ENCODE measurements at regions not wholly inside any gene's neighbourhood (a gene's known extent, or its start where the extent isn't known, plus 50 kb on each side); places are given as distances from the start of the nearest gene placed in this dataset.

DNA sequence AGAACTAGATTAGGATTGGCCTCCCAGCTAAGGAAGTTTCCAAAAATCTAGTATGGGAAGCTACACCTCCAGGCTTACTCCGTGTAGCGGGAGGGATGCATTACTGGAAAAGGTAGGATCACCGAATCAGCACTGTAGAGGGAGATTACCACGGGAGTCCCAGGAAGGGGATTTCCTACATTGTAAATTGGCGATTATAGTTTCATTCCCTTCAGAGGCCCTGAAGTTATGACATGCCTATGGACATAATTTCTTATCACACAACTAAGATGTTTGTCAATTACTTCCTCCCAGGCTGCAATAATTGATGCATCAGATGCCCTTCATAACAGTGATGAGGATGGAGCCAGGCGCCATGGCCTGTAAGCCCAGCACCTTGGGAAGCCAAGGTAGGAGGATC is 71.2 kb upstream of the NR4A3 start:
- Histone ChIP-seq H3K27me3 (ENCODE audit: insufficient read depth, low read length) (no peaks in the 10 kb centered on the region), H3K9me2 (ENCODE audit: low read depth, low read length) (no peaks in the 10 kb centered on the region), H3F3A (ENCODE audit: insufficient read depth, low read length) (no peaks in the 10 kb centered on the region), H3K4me1 (ENCODE audit: insufficient read depth, low read length, severe bottlenecking) (no peaks in the 10 kb centered on the region), H3K4me3 (ENCODE audit: low read depth, low read length, poor library complexity, severe bottlenecking) (no peak overlapping the region), H3K27ac (ENCODE audit: low read depth, low read length, poor library complexity, severe bottlenecking) (no peak overlapping the region), H3K79me2 (ENCODE audit: insufficient read depth, low read length) (no peaks in the 10 kb centered on the region), H3K9ac (ENCODE audit: low read length) (no peak overlapping the region), H2AFZ (ENCODE audit: low read length) (no peak overlapping the region), H3K36me3 (ENCODE audit: insufficient read depth, low read length) (no peaks in the 10 kb centered on the region), H3K4me2 (ENCODE audit: low read length) (no peak overlapping the region), H4K20me1 (ENCODE audit: insufficient read depth, low read length) (no peaks in the 10 kb centered on the region), H3K9me3 (ENCODE audit: low read length) (no peaks in the 10 kb centered on the region)
- TF ChIP-seq, protein P1, sequence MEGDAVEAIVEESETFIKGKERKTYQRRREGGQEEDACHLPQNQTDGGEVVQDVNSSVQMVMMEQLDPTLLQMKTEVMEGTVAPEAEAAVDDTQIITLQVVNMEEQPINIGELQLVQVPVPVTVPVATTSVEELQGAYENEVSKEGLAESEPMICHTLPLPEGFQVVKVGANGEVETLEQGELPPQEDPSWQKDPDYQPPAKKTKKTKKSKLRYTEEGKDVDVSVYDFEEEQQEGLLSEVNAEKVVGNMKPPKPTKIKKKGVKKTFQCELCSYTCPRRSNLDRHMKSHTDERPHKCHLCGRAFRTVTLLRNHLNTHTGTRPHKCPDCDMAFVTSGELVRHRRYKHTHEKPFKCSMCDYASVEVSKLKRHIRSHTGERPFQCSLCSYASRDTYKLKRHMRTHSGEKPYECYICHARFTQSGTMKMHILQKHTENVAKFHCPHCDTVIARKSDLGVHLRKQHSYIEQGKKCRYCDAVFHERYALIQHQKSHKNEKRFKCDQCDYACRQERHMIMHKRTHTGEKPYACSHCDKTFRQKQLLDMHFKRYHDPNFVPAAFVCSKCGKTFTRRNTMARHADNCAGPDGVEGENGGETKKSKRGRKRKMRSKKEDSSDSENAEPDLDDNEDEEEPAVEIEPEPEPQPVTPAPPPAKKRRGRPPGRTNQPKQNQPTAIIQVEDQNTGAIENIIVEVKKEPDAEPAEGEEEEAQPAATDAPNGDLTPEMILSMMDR (IDR thresholded peaks at IDR 0.05; ENCODE audit: low read length), result no peak
- TF ChIP-seq EZH2 (IDR thresholded peaks at IDR 0.05; ENCODE audit: borderline replicate concordance, low read length), result no peak

DNA sequence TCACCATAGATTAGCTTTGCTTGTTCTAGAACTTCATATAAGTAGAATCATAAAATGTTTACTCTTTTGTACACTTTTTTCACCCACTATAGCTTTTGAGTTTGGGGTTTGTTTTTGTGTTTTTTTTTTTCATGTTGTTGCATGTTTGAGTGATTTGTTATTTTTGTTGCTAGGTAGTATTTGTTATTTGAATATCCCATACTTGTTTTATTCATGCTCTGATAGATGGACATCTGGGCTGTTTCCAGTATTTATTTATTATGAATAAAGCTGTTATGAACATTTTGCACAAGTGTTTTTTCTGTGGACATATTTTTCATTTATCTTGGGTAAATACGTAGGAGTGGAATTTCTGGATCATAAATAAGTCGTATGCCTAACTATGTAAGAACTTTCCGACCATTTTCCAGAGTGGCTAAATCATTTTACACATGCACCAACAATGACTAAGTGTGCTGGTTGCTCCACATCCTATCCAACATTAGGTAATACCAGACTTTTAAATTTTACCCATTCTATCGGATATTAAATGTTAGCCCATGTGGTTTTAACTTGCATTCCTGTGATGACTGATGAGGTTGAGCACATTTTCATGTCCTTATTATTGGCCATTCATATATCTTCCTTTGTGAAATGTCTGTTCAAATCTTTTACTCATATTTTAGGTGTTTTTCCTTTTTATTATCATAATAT is 69.1 kb upstream of the NR4A3 start:
- TF ChIP-seq EZH2 (IDR thresholded peaks at IDR 0.05; ENCODE audit: borderline replicate concordance, low read length), result no peak
- TF ChIP-seq, protein P1 (IDR thresholded peaks at IDR 0.05; ENCODE audit: low read length), result no peak

DNA sequence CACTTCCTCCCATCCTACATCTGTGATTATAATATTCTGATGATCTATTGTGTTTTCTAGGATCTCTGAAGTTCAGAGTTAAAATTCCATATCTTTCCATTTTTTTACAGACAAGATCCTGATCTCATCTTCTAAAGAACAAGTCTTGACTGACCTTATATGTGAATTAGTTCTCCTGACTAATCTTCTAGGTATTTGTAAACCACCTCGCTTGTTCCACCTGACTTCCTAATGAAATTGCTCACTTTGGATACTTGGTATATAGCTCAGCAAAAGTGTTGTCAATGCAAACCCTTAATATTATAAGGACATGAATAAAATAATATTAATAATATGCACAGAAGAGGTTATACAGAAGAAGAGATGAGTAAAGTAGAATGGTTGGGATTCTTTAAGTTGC is 68.2 kb upstream of the NR4A3 start:
- Histone ChIP-seq H3K4me1 (ENCODE audit: insufficient read depth, low read length, severe bottlenecking) (no peaks in the 10 kb centered on the region), H3K4me2 (ENCODE audit: low read length) (no peak overlapping the region), H3K36me3 (ENCODE audit: insufficient read depth, low read length) (no peaks in the 10 kb centered on the region), H3K79me2 (ENCODE audit: insufficient read depth, low read length) (no peaks in the 10 kb centered on the region), H3K9ac (ENCODE audit: low read length) (no peak overlapping the region), H3K27me3 (ENCODE audit: insufficient read depth, low read length) (no peaks in the 10 kb centered on the region), H3K9me2 (ENCODE audit: low read depth, low read length) (no peaks in the 10 kb centered on the region), H3K27ac (ENCODE audit: low read depth, low read length, poor library complexity, severe bottlenecking) (no peak overlapping the region), H3F3A (ENCODE audit: insufficient read depth, low read length) (no peaks in the 10 kb centered on the region), H3K4me3 (ENCODE audit: low read depth, low read length, poor library complexity, severe bottlenecking) (no peak overlapping the region), H2AFZ (ENCODE audit: low read length) (no peak overlapping the region), H4K20me1 (ENCODE audit: insufficient read depth, low read length) (no peaks in the 10 kb centered on the region), H3K9me3 (ENCODE audit: low read length) (no peaks in the 10 kb centered on the region)
- TF ChIP-seq EZH2 (IDR thresholded peaks at IDR 0.05; ENCODE audit: borderline replicate concordance, low read length), result no peak
- TF ChIP-seq, protein P1 (IDR thresholded peaks at IDR 0.05; ENCODE audit: low read length), result no peak

More for the DNA sequence above, 69.1 kb upstream of the NR4A3 start:
- Histone ChIP-seq H3K9me2 (ENCODE audit: low read depth, low read length) (no peaks in the 10 kb centered on the region), H3K27me3 (ENCODE audit: insufficient read depth, low read length) (no peaks in the 10 kb centered on the region), H3K9me3 (ENCODE audit: low read length) (no peaks in the 10 kb centered on the region), H3K27ac (ENCODE audit: low read depth, low read length, poor library complexity, severe bottlenecking) (no peak overlapping the region), H3K4me2 (ENCODE audit: low read length) (no peak overlapping the region), H3K79me2 (ENCODE audit: insufficient read depth, low read length) (no peaks in the 10 kb centered on the region), H3K4me1 (ENCODE audit: insufficient read depth, low read length, severe bottlenecking) (no peaks in the 10 kb centered on the region), H2AFZ (ENCODE audit: low read length) (no peak overlapping the region), H3F3A (ENCODE audit: insufficient read depth, low read length) (no peaks in the 10 kb centered on the region), H4K20me1 (ENCODE audit: insufficient read depth, low read length) (no peaks in the 10 kb centered on the region), H3K4me3 (ENCODE audit: low read depth, low read length, poor library complexity, severe bottlenecking) (no peak overlapping the region), H3K9ac (ENCODE audit: low read length) (no peak overlapping the region), H3K36me3 (ENCODE audit: insufficient read depth, low read length) (no peaks in the 10 kb centered on the region)
